HCT116 (cell line): ENCODE measurements at regions not wholly inside any gene's neighbourhood (a gene's known extent, or its start where the extent isn't known, plus 50 kb on each side); places are given as distances from the start of the nearest gene placed in this dataset.

Experiments
- CBX3 ChIP-seq: IDR thresholded peaks from 2 replicates; pipeline ENCODE4 v1.6.1; 2012; ENCODE audit warnings: low read depth
- CTCF ChIP-seq, 3 experiments: fragments of 200-600 bp in 1 of 3; sonication (generic) in 1 of 3; IDR thresholded peaks in 2 of 3; conservative IDR thresholded peaks in 1 of 3; 2 replicates each; pipeline ENCODE4 v1.5.1; 2012 to 2017; ENCODE audit warnings: low read depth in 2 of 3, low read length in 2 of 3, antibody characterized with exemption in 1 of 3, borderline replicate concordance in 1 of 3, control low read depth in 1 of 3, mild to moderate bottlenecking in 1 of 3, mixed read lengths in 1 of 3, mixed run types in 1 of 3, moderate library complexity in 1 of 3; ENCODE audit not compliant: insufficient read depth in 1 of 3
- EGR1 ChIP-seq: IDR thresholded peaks from 2 replicates; pipeline ENCODE4 v1.6.1; 2012; ENCODE audit warnings: low read depth
- ELF1 ChIP-seq: IDR thresholded peaks from 2 replicates; pipeline ENCODE4 v1.6.1; 2012; ENCODE audit warnings: low read depth, borderline replicate concordance
- EZH2 ChIP-seq: fragments of 200-600 bp; sonication (generic); IDR thresholded peaks from 2 replicates; pipeline ENCODE4 v1.6.1; 2017; ENCODE audit warnings: antibody characterized with exemption, mixed run types
- EZH2phosphoT487 ChIP-seq: fragments of 200-600 bp; IDR thresholded peaks from 2 replicates; pipeline ENCODE4 v1.6.1; 2018; ENCODE audit warnings: antibody characterized with exemption, borderline replicate concordance
- FOSL1 ChIP-seq: IDR thresholded peaks from 2 replicates; pipeline ENCODE4 v1.6.1; 2012; ENCODE audit warnings: low read depth
- MAX ChIP-seq: IDR thresholded peaks from 2 replicates; pipeline ENCODE4 v1.6.1; 2012
- POLR2A ChIP-seq: IDR thresholded peaks from 2 replicates; pipeline ENCODE4 v1.7.0; 2011; ENCODE audit warnings: borderline replicate concordance; ENCODE audit not compliant: insufficient read depth, insufficient read length; ENCODE audit errors: extremely low read depth
- POLR2AphosphoS5 ChIP-seq: IDR thresholded peaks from 2 replicates; pipeline ENCODE4 v1.6.1; 2011; ENCODE audit warnings: mild to moderate bottlenecking, low read depth, low read length, moderate library complexity
- RAD21 ChIP-seq: IDR thresholded peaks from 2 replicates; pipeline ENCODE4 v1.6.1; 2012; ENCODE audit warnings: low read depth, mild to moderate bottlenecking
- REST ChIP-seq: IDR thresholded peaks from 2 replicates; pipeline ENCODE4 v1.6.1; 2012; ENCODE audit warnings: low read depth
- SP1 ChIP-seq: IDR thresholded peaks from 2 replicates; pipeline ENCODE4 v1.6.1; 2012; ENCODE audit warnings: low read depth
- ZFX ChIP-seq: fragments of 450-650 bp; IDR thresholded peaks from 2 replicates; pipeline ENCODE4 v1.6.1; 2017

GRCh38 chrX:113392355-113392754 is 551.7 kb upstream of the AMOT start:
- TF ChIP-seq EZH2 (no peak), SP1 (no peak), CTCF (IDR thresholded peaks at IDR 0.05 in 2 of 3, conservative IDR thresholded peaks at IDR 0.05 in 1 of 3; ENCODE audit: borderline replicate concordance in 1 of 3, insufficient read depth in 1 of 3, low read depth in 2 of 3, low read length in 2 of 3) (no peak), POLR2AphosphoS5 (no peak), EZH2phosphoT487 (no peak), POLR2A (no peak), MAX (no peak), ELF1 (no peak), CBX3 (no peak), REST (no peak), RAD21 (no peak), EGR1 (no peak), FOSL1 (no peak), ZFX (no peak)
